ENCODE measurements at regions not wholly inside any gene's neighbourhood (a gene's known extent, or its start where the extent isn't known, plus 50 kb on each side); places are given as distances from the start of the nearest gene placed in this dataset.

GRCh38 chr5:2841208-2841607 is 89.7 kb upstream of the IRX2 start:
- TF ChIP-seq CTCF (IDR thresholded peaks at IDR 0.05) (no peak), POLR2AphosphoS5 (IDR thresholded peaks at IDR 0.05) (no peak), POLR2A (IDR thresholded peaks at IDR 0.05) (no peak)

Data from breast epithelium (tissue), 3 donors.